ENCODE measurements at regions not wholly inside any gene's neighbourhood (a gene's known extent, or its start where the extent isn't known, plus 50 kb on each side); places are given as distances from the start of the nearest gene placed in this dataset.

DNA sequence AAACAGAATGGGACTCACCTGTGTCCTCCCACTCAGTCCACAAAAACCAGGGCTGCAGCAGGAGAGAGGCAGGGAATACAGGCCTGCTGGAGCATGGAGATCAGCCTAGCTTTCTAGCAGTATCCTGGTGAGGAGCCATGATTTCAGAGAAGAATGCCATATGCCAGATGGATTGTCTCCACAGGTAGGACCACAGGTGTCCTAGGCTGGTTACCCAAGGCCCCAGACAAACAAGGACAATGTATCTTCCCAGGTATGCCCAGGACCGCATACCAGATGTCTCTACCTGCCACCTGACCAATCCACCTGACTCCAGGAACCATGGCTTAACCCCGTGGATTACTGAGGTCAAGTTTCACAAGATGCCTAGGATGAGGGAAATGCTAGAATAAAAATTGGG lies 295.4 kb upstream of the NPSR1 start:
- Histone ChIP-seq H3K4me2 (ENCODE audit: insufficient read depth in 1 of 2, low read depth in 2 of 2, low read length in 2 of 2) (no peak overlapping the region), H2BK15ac (ENCODE audit: low read length) (no peak overlapping the region), H2BK120ac (replicated peaks; ENCODE audit: low read depth, low read length) (no peak overlapping the region), H3K36me3 (ENCODE audit: control insufficient read depth in 2 of 4, insufficient read depth in 4 of 4, low read length in 3 of 4) (no peaks in the 10 kb centered on the region), H4K91ac (replicated peaks; ENCODE audit: insufficient read length, low read length) (no peak overlapping the region), H3K27me3 (replicated peaks in 1 of 4; ENCODE audit: control insufficient read depth in 3 of 4, extremely low read depth in 1 of 4, insufficient read depth in 3 of 4, low read length in 3 of 4) (peaks cover 10 to 21% (median 20%) of the 10 kb centered on the region in 4 experiments), H3K4me3 (ENCODE audit: extremely low read depth in 1 of 4, insufficient read depth in 2 of 4, low read depth in 3 of 4, low read length in 4 of 4) (no peak overlapping the region), H2BK5ac (ENCODE audit: low read depth, low read length) (no peak overlapping the region), H4K5ac (ENCODE audit: insufficient read length, low read depth, low read length) (no peak overlapping the region), H3K79me2 (ENCODE audit: control insufficient read depth in 1 of 2, insufficient read depth in 2 of 2, low read length in 2 of 2) (no peaks in the 10 kb centered on the region), H3K9me3 (ENCODE audit: insufficient read depth in 2 of 2, low read depth in 1 of 2, low read length in 1 of 2) (no peaks in the 10 kb centered on the region), H4K20me1 (replicated peaks in 1 of 2; ENCODE audit: control insufficient read depth in 1 of 2, insufficient read depth in 2 of 2, low read length in 2 of 2) (peaks cover 0 to 2% of the 10 kb centered on the region in 2 experiments), H3K4ac (replicated peaks; ENCODE audit: insufficient read length, low read depth, low read length) (no peak overlapping the region), H3K27ac (ENCODE audit: low read depth, low read length) (no peak overlapping the region), H3K14ac (ENCODE audit: insufficient read length) (no peak overlapping the region), H2BK20ac (ENCODE audit: low read length) (no peak overlapping the region), H2AFZ (ENCODE audit: low read length) (no peak overlapping the region), H3K4me1 (replicated peaks in 1 of 4; ENCODE audit: control insufficient read depth in 3 of 4, insufficient read depth in 4 of 4, low read length in 3 of 4) (no peaks in the 10 kb centered on the region), H3K23ac (ENCODE audit: insufficient read length) (no peak overlapping the region), H3K23me2 (ENCODE audit: low read depth, low read length) (no peaks in the 10 kb centered on the region), H2AK5ac (ENCODE audit: low read depth, low read length) (no peak overlapping the region), H3K56ac (replicated peaks; ENCODE audit: insufficient read length, low read depth, low read length) (no peak overlapping the region), H3K9ac (replicated peaks in 1 of 4; ENCODE audit: extremely low read depth in 1 of 4, low read depth in 3 of 4, low read length in 3 of 4) (no peak overlapping the region), H2BK12ac (ENCODE audit: low read depth, low read length) (no peak overlapping the region), H4K8ac (ENCODE audit: extremely low read depth, insufficient read depth, low read length) (no peak overlapping the region), H3K18ac (ENCODE audit: extremely low read depth, low read length) (no peak overlapping the region), H3K79me1 (ENCODE audit: low read depth, low read length) (no peaks in the 10 kb centered on the region)
- no peak for TF ChIP-seq GTF2F1 (IDR thresholded peaks at IDR 0.05; ENCODE audit: borderline replicate concordance, low read depth, low read length)
- no peak for TF ChIP-seq YY1 (IDR thresholded peaks at IDR 0.05; ENCODE audit: low read depth, low read length)
- TF ChIP-seq, protein P1, sequence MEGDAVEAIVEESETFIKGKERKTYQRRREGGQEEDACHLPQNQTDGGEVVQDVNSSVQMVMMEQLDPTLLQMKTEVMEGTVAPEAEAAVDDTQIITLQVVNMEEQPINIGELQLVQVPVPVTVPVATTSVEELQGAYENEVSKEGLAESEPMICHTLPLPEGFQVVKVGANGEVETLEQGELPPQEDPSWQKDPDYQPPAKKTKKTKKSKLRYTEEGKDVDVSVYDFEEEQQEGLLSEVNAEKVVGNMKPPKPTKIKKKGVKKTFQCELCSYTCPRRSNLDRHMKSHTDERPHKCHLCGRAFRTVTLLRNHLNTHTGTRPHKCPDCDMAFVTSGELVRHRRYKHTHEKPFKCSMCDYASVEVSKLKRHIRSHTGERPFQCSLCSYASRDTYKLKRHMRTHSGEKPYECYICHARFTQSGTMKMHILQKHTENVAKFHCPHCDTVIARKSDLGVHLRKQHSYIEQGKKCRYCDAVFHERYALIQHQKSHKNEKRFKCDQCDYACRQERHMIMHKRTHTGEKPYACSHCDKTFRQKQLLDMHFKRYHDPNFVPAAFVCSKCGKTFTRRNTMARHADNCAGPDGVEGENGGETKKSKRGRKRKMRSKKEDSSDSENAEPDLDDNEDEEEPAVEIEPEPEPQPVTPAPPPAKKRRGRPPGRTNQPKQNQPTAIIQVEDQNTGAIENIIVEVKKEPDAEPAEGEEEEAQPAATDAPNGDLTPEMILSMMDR (IDR thresholded peaks at IDR 0.05; ENCODE audit: control extremely low read depth in 1 of 3, insufficient read depth in 1 of 3, low read depth in 1 of 3, low read length in 3 of 3): no peak
- TF ChIP-seq CHD2 (IDR thresholded peaks at IDR 0.05; ENCODE audit: low read length): no peak
- TF ChIP-seq TCF12 (IDR thresholded peaks at IDR 0.05; ENCODE audit: low read depth, low read length): no peak
- no peak for DNase-seq (ENCODE audit: low read depth in 1 of 2, low spot score in 2 of 2)
- POLR2A ChIA-PET (ENCODE audit: partially characterized antibody): no interaction called here
- FAIRE-seq: no peak
- CTCF ChIA-PET (ENCODE audit: partially characterized antibody): interaction anchor here (0.6 kb wide), 1 partner anchor 313 kb away, joined by 3 read pairs; no protein-coding TSS in a partner anchor
- 77% methylated on average over 2 of the region's 2 CpGs; no CpG with 5 or more reads in 1 of the 2 experiments for WGBS, 2 experiments (ENCODE audit: extremely low coverage in 1 of 2, insufficient coverage in 1 of 2, insufficient read length in 1 of 2, insufficient replicate concordance in 2 of 2, low coverage in 1 of 2, low lambda C conversion rate in 2 of 2, missing lambda C conversion rate in 1 of 2)

Data from H1 (cell line).